Spleen (tissue), 7 donors: ENCODE measurements at regions not wholly inside any gene's neighbourhood (a gene's known extent, or its start where the extent isn't known, plus 50 kb on each side); places are given as distances from the start of the nearest gene placed in this dataset.

Experiments
- CTCF ChIP-seq, 11 experiments: fragments of 200-600 bp in 7 of 11; fragments of 450-650 bp in 4 of 11; sonication (generic) in 4 of 11; IDR thresholded peaks in 8 of 11; conservative IDR thresholded peaks in 3 of 11; 1 replicate in 7 of 11; 2 replicates in 4 of 11; pipeline versions ENCODE4 v1.4.0 to v1.8.0; 2016 to 2021; ENCODE audit warnings: antibody characterized with exemption in 11 of 11, inconsistent platforms in 4 of 11, mild to moderate bottlenecking in 1 of 11
- POLR2A ChIP-seq, 3 donors: fragments of 450-650 bp; IDR thresholded peaks; one replicate each; pipeline ENCODE4 v1.5.1; 2017; ENCODE audit warnings: antibody characterized with exemption in 3 of 3, mild to moderate bottlenecking in 1 of 3
- donor health status: DM: no; HTN: no; CAD: no; lungs with moderate emphysema.
- donor health status: DM: no; HTN: no; CAD: no.
- donor health status: DM: no; HTN: no; CAD: no.

GRCh38 chr6:105769987-105770386 is 316.1 kb upstream of the PRDM1 start:
- TF ChIP-seq CTCF (IDR thresholded peaks at IDR 0.05 in 8 of 11, conservative IDR thresholded peaks at IDR 0.05 in 3 of 11) (no peak), POLR2A (IDR thresholded peaks at IDR 0.05) (no peak)
